ENCODE measurements at regions not wholly inside any gene's neighbourhood (a gene's known extent, or its start where the extent isn't known, plus 50 kb on each side); places are given as distances from the start of the nearest gene placed in this dataset.

DNA sequence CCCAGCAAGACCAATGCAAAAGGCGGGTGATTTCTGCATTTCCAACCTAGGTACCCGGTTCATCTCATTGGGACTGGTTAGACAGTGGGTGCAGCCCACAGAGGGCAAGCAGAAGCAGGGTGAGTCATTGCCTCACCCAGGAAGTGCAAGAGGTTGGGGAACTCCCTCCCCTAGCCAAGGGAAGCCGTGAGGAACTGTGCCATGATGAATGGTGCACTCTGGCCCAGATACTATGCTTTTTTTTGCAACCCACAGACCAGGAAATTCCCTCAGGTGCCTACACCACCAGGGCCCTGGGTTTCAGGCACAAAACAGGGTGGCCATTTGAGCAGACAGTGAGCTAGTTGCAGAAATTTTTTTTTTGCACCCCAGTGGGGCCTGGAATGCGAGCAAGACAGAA lies 662.6 kb upstream of the ACVR2A start:
- no peaks in the 10 kb centered on the region for H3K27me3 ChIP-seq
- no peak overlapping the region for H3K4me3 ChIP-seq
- peaks cover 0 to 6% (median 0%) of the 10 kb centered on the region in 3 donors for H3K9me3 ChIP-seq
- H3K4me1 ChIP-seq, result no peaks in the 10 kb centered on the region
- 80 to 83% methylated on average over 1 to 2 of the region's 4 CpGs for WGBS, 2 donors (ENCODE audit: low coverage in 1 of 2)
- TF ChIP-seq CTCF (IDR thresholded peaks at IDR 0.05) (no peak), POLR2A (IDR thresholded peaks at IDR 0.05) (no peak), POLR2AphosphoS5 (IDR thresholded peaks at IDR 0.05) (no peak), EP300 (IDR thresholded peaks at IDR 0.05) (no peak)
- ATAC-seq, result no peak
- no peaks in the 10 kb centered on the region for H3K36me3 ChIP-seq
- no peak overlapping the region for H3K27ac ChIP-seq

DNA sequence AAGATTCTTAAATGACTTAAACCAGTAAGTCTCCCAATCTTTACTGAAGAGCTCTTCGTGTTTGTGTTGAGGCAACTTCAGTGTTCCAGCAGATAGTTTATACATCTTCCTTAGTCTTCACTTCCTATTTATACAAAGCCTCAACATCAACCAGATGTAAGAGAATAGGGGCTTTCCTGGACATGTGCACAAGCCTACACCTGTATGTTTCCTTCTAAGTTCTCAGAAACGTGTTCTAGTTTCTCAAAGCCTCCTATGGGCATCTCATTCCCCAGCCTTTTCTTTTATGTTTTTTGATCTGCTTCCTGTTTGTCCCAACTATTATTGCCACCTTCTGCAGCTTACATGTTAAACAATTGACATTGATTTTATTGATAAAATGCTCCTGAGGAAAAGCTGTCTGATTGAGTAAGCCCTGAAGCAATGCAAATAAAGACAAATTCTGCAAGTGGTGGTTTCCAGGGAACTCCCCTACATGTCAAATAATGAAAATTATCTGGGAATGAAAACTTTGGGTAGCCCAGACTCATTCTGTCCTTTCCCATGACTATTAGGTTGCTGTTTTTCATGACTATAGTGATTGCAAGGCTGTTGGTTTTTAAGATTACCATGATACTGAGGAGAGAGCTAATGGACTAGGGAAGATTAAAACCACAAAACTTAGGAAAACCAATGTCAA lies 663.3 kb upstream of the ACVR2A start:
- no peak overlapping the region for H3K27ac ChIP-seq
- no peak for TF ChIP-seq EP300 (IDR thresholded peaks at IDR 0.05)
- no peak for TF ChIP-seq CTCF (IDR thresholded peaks at IDR 0.05)
- TF ChIP-seq POLR2AphosphoS5 (IDR thresholded peaks at IDR 0.05), result no peak
- TF ChIP-seq POLR2A (IDR thresholded peaks at IDR 0.05), result no peak

DNA sequence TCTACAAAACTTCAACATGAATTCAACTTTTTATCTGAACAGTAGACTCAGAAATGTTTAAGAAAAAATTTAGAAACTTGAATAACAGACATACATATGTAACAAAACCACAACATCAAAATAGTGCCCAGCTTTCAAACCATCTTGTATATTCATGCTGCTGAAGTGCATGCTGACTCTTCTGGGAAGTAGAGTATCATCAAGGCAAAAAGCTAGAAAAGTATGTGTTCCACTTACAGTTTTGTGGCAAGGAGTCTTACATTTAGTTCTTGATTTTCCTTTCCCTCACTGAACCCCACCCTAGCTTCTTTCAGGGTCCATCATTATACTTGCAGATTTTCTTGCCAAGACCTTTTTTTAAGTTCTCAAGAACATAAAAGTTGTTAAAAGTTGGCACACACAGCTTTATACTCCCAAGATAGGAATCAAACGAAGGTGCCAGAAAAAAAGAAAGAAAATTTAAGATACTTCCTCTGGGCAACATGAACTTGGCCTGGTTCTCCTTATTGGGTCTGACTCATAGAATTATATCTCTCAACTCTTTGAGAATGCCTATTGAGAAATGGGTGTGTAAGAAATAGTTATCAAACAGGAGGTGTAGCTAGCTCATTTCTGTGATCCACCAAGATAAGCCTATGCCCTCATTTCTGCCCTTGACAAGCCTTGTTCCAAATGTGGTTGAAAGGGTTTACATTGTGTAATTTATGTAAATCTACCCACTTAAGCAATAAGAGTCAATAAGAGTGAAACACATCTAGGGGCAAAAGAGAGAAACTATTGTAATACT lies 667.6 kb upstream of the ACVR2A start:
- Histone ChIP-seq H3K9me3 (no peaks in the 10 kb centered on the region), H3K27ac (no peak overlapping the region), H3K4me3 (no peak overlapping the region), H3K4me1 (no peaks in the 10 kb centered on the region), H3K36me3 (no peaks in the 10 kb centered on the region), H3K27me3 (no peaks in the 10 kb centered on the region)
- TF ChIP-seq EP300 (IDR thresholded peaks at IDR 0.05) (no peak), CTCF (IDR thresholded peaks at IDR 0.05) (no peak), POLR2AphosphoS5 (IDR thresholded peaks at IDR 0.05) (no peak), POLR2A (IDR thresholded peaks at IDR 0.05) (no peak)
- ATAC-seq, result no peak
- WGBS, 2 donors (ENCODE audit: low coverage in 1 of 2), result 60 to 78% methylated on average over 1 of the region's 1 CpG

More for the DNA sequence above, 663.3 kb upstream of the ACVR2A start:
- Histone ChIP-seq H3K4me3 (no peak overlapping the region), H3K4me1 (no peaks in the 10 kb centered on the region), H3K9me3 (peaks cover 0 to 6% (median 0%) of the 10 kb centered on the region in 3 donors), H3K36me3 (no peaks in the 10 kb centered on the region), H3K27me3 (no peaks in the 10 kb centered on the region)
- no peak for ATAC-seq
- whole genome bisulfite sequencing, 2 donors (ENCODE audit: low coverage in 1 of 2), result 71 to 83% methylated on average over 2 of the region's 2 CpGs

DNA sequence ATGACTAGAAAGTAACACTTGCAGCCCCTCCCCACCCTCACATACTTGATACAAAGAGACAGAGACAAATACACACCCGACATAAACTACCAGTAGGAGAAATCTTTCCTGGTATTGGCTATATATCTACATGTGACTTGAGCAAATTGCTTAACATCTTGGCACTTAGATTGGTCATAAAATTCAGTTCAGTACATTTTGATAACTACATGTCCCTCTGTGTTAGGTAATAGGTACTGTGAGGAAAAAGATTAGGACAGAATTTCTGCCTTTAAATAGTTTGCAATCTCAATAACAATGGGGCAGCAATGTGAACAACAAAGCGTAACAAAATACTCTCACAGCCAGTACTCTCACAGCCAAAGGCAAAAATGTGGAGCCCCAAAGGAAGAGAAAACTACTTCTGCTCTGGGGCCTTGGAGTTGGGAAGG lies 670.0 kb upstream of the ACVR2A start:
- no peak for TF ChIP-seq CTCF (IDR thresholded peaks at IDR 0.05)
- TF ChIP-seq POLR2A (IDR thresholded peaks at IDR 0.05), result no peak
- TF ChIP-seq EP300 (IDR thresholded peaks at IDR 0.05), result no peak
- TF ChIP-seq POLR2AphosphoS5 (IDR thresholded peaks at IDR 0.05), result no peak
- no peak for ATAC-seq
- H3K36me3 ChIP-seq, result no peaks in the 10 kb centered on the region
- no peak overlapping the region for H3K27ac ChIP-seq
- H3K27me3 ChIP-seq, result no peaks in the 10 kb centered on the region
- H3K9me3 ChIP-seq, result no peaks in the 10 kb centered on the region
- no peak overlapping the region for H3K4me3 ChIP-seq
- WGBS, 2 donors (ENCODE audit: low coverage in 1 of 2), result 68 to 83% methylated on average over 2 of the region's 2 CpGs
- H3K4me1 ChIP-seq, result no peaks in the 10 kb centered on the region

- Histone ChIP-seq H3K9me3 (no peaks in the 10 kb centered on the region), H3K4me3 (no peak overlapping the region), H3K36me3 (no peaks in the 10 kb centered on the region), H3K4me1 (no peaks in the 10 kb centered on the region), H3K27me3 (no peaks in the 10 kb centered on the region), H3K27ac (no peak overlapping the region)
- no peak for TF ChIP-seq POLR2A (IDR thresholded peaks at IDR 0.05)
- no peak for TF ChIP-seq EP300 (IDR thresholded peaks at IDR 0.05)
- no peak for TF ChIP-seq CTCF (IDR thresholded peaks at IDR 0.05)
- no peak for TF ChIP-seq POLR2AphosphoS5 (IDR thresholded peaks at IDR 0.05)
- no peak for ATAC-seq
- 100% methylated on average over 1 to 2 of the region's 2 CpGs for WGBS, 2 donors (ENCODE audit: low coverage in 1 of 2)
Observed at GRCh38 chr2:147173798-147174197, 671.0 kb upstream of the ACVR2A start.
